ENCODE measurements at regions not wholly inside any gene's neighbourhood (a gene's known extent, or its start where the extent isn't known, plus 50 kb on each side); places are given as distances from the start of the nearest gene placed in this dataset.
A peak's percentile ranks its signal among the peaks of the same experiment; 100 is the strongest.

DNA sequence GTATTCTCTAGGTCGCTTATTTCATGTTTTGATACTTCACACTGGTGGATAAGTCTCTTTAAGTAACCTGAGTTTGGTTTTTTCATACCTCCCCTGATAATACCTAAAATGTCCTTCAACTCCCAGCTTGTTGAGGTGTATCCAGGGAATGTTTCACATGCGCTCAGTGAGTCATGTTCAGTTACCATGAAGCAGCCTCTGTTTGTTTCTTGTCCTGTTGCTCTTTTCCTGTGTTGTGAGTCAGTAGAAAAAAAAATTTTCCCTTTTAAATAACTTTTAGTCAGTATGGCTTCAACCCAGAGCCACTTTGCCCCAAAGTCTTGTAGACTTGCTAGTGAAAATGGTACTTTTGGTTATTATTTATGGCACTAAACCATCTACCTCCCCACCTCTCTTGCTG, 278.4 kb upstream of the ZPLD1 start:
- Histone ChIP-seq H2AFZ (ENCODE audit: low read length) (no peak overlapping the region), H3K9me2 (replicated peaks; ENCODE audit: insufficient read depth, low read length) (no peaks in the 10 kb centered on the region), H3K9me3 (replicated peaks; ENCODE audit: insufficient read depth, low read length) (no peaks in the 10 kb centered on the region), H3K36me3 (replicated peaks; ENCODE audit: insufficient read depth, low read length) (no peaks in the 10 kb centered on the region), H3K4me2 (ENCODE audit: low read depth, low read length) (no peak overlapping the region), H3K9ac (ENCODE audit: low read length) (no peak overlapping the region), H3F3A (ENCODE audit: insufficient read depth, low read length) (no peaks in the 10 kb centered on the region), H3K27ac (ENCODE audit: low read length) (no peak overlapping the region), H3K79me2 (ENCODE audit: low read length) (no peaks in the 10 kb centered on the region), H3K4me3 (ENCODE audit: low read length) (no peak overlapping the region), H3K4me1 (ENCODE audit: low read length) (no peaks in the 10 kb centered on the region; the same call in 1 of the 2 replicates), H4K20me1 (ENCODE audit: insufficient read depth, low read length) (no peaks in the 10 kb centered on the region), H3K27me3 (replicated peaks; ENCODE audit: insufficient read depth, low read length) (no peaks in the 10 kb centered on the region)
- no peak for DNase-seq
- no peak for TF ChIP-seq EZH2phosphoT487 (IDR thresholded peaks at IDR 0.05; ENCODE audit: low read length)
- TF ChIP-seq EZH2 (optimal IDR thresholded peaks at IDR 0.05; ENCODE audit: low read depth, low read length) = no peak
- TF ChIP-seq CTCF (IDR thresholded peaks at IDR 0.05; ENCODE audit: low read length) = no peak

GRCh38 chr3:102158080-102158740, 276.6 kb upstream of the ZPLD1 start:
- no peaks in the 10 kb centered on the region for H3F3A ChIP-seq (ENCODE audit: insufficient read depth, low read length)
- H3K27me3 ChIP-seq (replicated peaks; ENCODE audit: insufficient read depth, low read length) = no peaks in the 10 kb centered on the region
- no peaks in the 10 kb centered on the region for H3K36me3 ChIP-seq (replicated peaks; ENCODE audit: insufficient read depth, low read length)
- H3K9me2 ChIP-seq (replicated peaks; ENCODE audit: insufficient read depth, low read length) = no peaks in the 10 kb centered on the region
- no peak overlapping the region for H3K4me2 ChIP-seq (ENCODE audit: low read depth, low read length)
- H3K9ac ChIP-seq (ENCODE audit: low read length) = no peak overlapping the region
- no peaks in the 10 kb centered on the region for H3K79me2 ChIP-seq (ENCODE audit: low read length)
- TF ChIP-seq EZH2 (optimal IDR thresholded peaks at IDR 0.05; ENCODE audit: low read depth, low read length) = no peak
- TF ChIP-seq EZH2phosphoT487 (IDR thresholded peaks at IDR 0.05; ENCODE audit: low read length) = no peak
- TF ChIP-seq CTCF (IDR thresholded peaks at IDR 0.05; ENCODE audit: low read length) = no peak
- no peaks in the 10 kb centered on the region for H4K20me1 ChIP-seq (ENCODE audit: insufficient read depth, low read length)
- H3K4me1 ChIP-seq (ENCODE audit: low read length) = no peaks in the 10 kb centered on the region; the same call in 1 of the 2 replicates
- no peak overlapping the region for H3K27ac ChIP-seq (ENCODE audit: low read length)
- H3K9me3 ChIP-seq (replicated peaks; ENCODE audit: insufficient read depth, low read length) = no peaks in the 10 kb centered on the region
- no peak overlapping the region for H2AFZ ChIP-seq (ENCODE audit: low read length)
- no peak overlapping the region for H3K4me3 ChIP-seq (ENCODE audit: low read length)
- no peak for DNase-seq

DNA sequence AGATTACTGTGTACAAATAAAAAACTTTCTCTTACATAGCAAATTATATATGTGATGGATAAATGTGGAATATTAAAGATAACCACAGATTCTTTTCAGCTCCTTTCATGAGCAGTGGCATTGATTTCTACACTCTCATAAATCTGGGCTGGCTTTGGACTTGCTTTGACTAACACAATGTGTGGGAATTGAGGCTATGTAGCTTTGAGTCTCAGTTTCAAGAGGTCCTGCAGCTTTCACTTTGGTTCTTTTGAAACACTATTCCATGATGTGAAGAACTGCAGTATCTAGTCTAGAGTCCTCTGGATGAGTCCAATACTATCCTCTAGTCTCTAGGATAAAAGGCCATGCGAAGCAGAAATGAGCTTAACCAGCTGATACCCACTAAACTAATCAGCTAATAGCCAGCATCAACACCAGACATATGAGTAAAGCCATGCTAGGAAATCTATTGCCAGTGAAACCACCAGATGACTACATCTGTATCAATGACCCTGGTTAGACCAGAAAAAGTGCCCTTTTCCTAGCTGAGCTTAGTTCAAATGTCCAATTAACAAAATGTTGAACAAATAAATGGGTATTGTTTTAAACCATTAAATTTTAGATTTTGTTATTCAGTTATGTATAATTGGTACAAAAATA, 274.9 kb upstream of the ZPLD1 start:
- Histone ChIP-seq H3K4me3 (ENCODE audit: low read length) (no peak overlapping the region), H3K4me2 (ENCODE audit: low read depth, low read length) (no peak overlapping the region), H3F3A (ENCODE audit: insufficient read depth, low read length) (no peaks in the 10 kb centered on the region), H3K27me3 (replicated peaks; ENCODE audit: insufficient read depth, low read length) (no peaks in the 10 kb centered on the region), H3K36me3 (replicated peaks; ENCODE audit: insufficient read depth, low read length) (no peaks in the 10 kb centered on the region), H3K27ac (ENCODE audit: low read length) (no peak overlapping the region), H3K9ac (ENCODE audit: low read length) (no peak overlapping the region), H3K9me2 (replicated peaks; ENCODE audit: insufficient read depth, low read length) (no peaks in the 10 kb centered on the region), H3K9me3 (replicated peaks; ENCODE audit: insufficient read depth, low read length) (no peaks in the 10 kb centered on the region), H3K79me2 (ENCODE audit: low read length) (no peaks in the 10 kb centered on the region), H3K4me1 (ENCODE audit: low read length) (no peaks in the 10 kb centered on the region; the same call in 1 of the 2 replicates), H2AFZ (ENCODE audit: low read length) (no peak overlapping the region), H4K20me1 (ENCODE audit: insufficient read depth, low read length) (no peaks in the 10 kb centered on the region)
- peak; percentile 22 for DNase-seq
- TF ChIP-seq EZH2 (optimal IDR thresholded peaks at IDR 0.05; ENCODE audit: low read depth, low read length) (no peak), EZH2phosphoT487 (IDR thresholded peaks at IDR 0.05; ENCODE audit: low read length) (no peak), CTCF (IDR thresholded peaks at IDR 0.05; ENCODE audit: low read length) (no peak)

Data from MM.1S (cell line).